ENCODE measurements at regions not wholly inside any gene's neighbourhood (a gene's known extent, or its start where the extent isn't known, plus 50 kb on each side); places are given as distances from the start of the nearest gene placed in this dataset.

- Histone ChIP-seq H3K9me3 (no peaks in the 10 kb centered on the region), H3K4me1 (ENCODE audit: low read depth) (no peaks in the 10 kb centered on the region), H3K4me3 (no peak overlapping the region), H3K36me3 (ENCODE audit: low read depth) (no peaks in the 10 kb centered on the region)
- intact Hi-C loops (cut with DNase I, micrococcal nuclease) = no loop called here
- peak in 2 of 3 donors; percentile 9 to 18 for DNase-seq
- ATAC-seq = no peak
- TF ChIP-seq, protein P1, sequence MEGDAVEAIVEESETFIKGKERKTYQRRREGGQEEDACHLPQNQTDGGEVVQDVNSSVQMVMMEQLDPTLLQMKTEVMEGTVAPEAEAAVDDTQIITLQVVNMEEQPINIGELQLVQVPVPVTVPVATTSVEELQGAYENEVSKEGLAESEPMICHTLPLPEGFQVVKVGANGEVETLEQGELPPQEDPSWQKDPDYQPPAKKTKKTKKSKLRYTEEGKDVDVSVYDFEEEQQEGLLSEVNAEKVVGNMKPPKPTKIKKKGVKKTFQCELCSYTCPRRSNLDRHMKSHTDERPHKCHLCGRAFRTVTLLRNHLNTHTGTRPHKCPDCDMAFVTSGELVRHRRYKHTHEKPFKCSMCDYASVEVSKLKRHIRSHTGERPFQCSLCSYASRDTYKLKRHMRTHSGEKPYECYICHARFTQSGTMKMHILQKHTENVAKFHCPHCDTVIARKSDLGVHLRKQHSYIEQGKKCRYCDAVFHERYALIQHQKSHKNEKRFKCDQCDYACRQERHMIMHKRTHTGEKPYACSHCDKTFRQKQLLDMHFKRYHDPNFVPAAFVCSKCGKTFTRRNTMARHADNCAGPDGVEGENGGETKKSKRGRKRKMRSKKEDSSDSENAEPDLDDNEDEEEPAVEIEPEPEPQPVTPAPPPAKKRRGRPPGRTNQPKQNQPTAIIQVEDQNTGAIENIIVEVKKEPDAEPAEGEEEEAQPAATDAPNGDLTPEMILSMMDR (IDR thresholded peaks at IDR 0.05) = no peak
These were observed 104.5 kb downstream of the CTTN start for GRCh38 chr11:70502677-70503467.

GRCh38 chr11:70503468-70504221 is 105.3 kb downstream of the CTTN start:
- Histone ChIP-seq H3K36me3 (ENCODE audit: low read depth) (no peaks in the 10 kb centered on the region), H3K9me3 (no peaks in the 10 kb centered on the region), H3K4me3 (no peak overlapping the region), H3K4me1 (ENCODE audit: low read depth) (no peaks in the 10 kb centered on the region)
- intact Hi-C loops (cut with DNase I, micrococcal nuclease) = no loop called here
- DNase-seq (peak; percentile 40 to 52 (median 42)), ATAC-seq (peak; percentile 77)
- TF ChIP-seq, protein P1 (IDR thresholded peaks at IDR 0.05) = no peak

GRCh38 chr11:70504246-70505020 is 106.1 kb downstream of the CTTN start:
- peak in 2 of 3 donors; percentile 20 to 32 for DNase-seq
- H3K4me1 ChIP-seq (ENCODE audit: low read depth) = no peaks in the 10 kb centered on the region
- H3K9me3 ChIP-seq = no peaks in the 10 kb centered on the region
- no peak for ATAC-seq
- H3K4me3 ChIP-seq = no peak overlapping the region
- intact Hi-C loops (cut with DNase I, micrococcal nuclease) = no loop called here
- TF ChIP-seq, protein P1 (IDR thresholded peaks at IDR 0.05) = no peak
- H3K36me3 ChIP-seq (ENCODE audit: low read depth) = no peaks in the 10 kb centered on the region

- ATAC-seq (no peak), DNase-seq (peak in 1 of 3 donors; percentile 19)
- H3K4me1 ChIP-seq (ENCODE audit: low read depth) = no peaks in the 10 kb centered on the region
- H3K9me3 ChIP-seq = no peaks in the 10 kb centered on the region
- intact Hi-C loops (cut with DNase I, micrococcal nuclease) = no loop called here
- TF ChIP-seq, protein P1 (IDR thresholded peaks at IDR 0.05) = no peak
- no peak overlapping the region for H3K4me3 ChIP-seq
- no peaks in the 10 kb centered on the region for H3K36me3 ChIP-seq (ENCODE audit: low read depth)
These were observed 107.0 kb downstream of the CTTN start for GRCh38 chr11:70505331-70505731.

DNA sequence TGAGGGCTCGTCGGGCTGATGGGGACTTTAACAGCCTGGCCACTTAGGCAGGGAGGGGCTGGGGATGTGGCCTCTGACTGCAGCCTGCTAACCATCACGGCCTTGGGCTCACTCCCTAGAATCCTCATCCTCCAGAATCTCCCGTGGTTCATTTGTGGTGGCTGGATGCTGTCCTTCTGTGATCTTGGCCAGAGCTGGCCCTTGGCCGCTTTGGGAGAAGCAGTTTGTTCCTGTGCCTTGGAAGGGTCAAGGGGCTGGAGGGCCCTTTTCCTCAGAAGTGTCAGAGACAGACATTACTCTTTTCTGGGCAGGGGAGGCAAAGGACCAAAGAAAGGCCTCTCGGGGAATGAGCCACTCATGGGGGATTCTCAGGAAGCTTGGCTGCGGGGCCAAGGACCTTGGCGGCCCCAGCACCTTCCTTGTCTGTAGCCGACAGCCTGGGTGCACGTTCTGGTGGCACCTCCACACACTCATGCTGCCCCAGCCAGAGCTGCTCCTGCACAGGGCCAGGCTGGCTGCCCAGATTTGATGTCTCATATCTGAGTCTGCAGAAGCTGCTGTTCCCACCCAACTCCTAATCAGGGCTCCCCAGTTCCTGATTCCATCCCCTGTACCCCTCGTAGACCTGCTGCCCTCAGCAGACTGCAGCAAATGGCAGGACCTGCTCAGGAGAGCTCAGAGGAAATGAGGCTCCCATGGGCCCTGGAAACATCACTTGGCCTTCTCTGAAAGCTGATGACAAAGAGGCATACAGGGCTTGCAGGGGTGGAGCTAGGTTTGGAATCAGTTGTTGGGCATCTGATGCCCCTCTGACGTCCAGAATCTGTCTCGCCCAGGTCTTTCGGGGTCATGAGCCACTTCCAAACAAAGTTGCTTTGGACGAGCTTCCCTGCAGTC is 107.7 kb downstream of the CTTN start:
- intact Hi-C loops (cut with DNase I, micrococcal nuclease) = no loop called here
- no peaks in the 10 kb centered on the region for H3K36me3 ChIP-seq (ENCODE audit: low read depth)
- no peak overlapping the region for H3K4me3 ChIP-seq
- H3K4me1 ChIP-seq (ENCODE audit: low read depth) = no peaks in the 10 kb centered on the region
- TF ChIP-seq, protein P1 (IDR thresholded peaks at IDR 0.05) = no peak
- DNase-seq = peak in 1 of 3 donors; percentile 5
- H3K9me3 ChIP-seq = no peaks in the 10 kb centered on the region
- ATAC-seq = no peak

All from mucosa of descending colon (tissue), 3 donors.